ENCODE measurements at regions not wholly inside any gene's neighbourhood (a gene's known extent, or its start where the extent isn't known, plus 50 kb on each side); places are given as distances from the start of the nearest gene placed in this dataset.

GRCh38 chr6:90938122-90938521, 351.2 kb upstream of the MAP3K7 start:
- no peak for ATAC-seq
- intact Hi-C loops (cut with micrococcal nuclease), result no loop called here
- Histone ChIP-seq H3K36me3 (ENCODE audit: low read depth, low read length) (no peaks in the 10 kb centered on the region), H4K20me1 (ENCODE audit: low read length) (no peaks in the 10 kb centered on the region), H3K4me1 (ENCODE audit: insufficient read depth, low read length) (no peaks in the 10 kb centered on the region), H3K9me3 (ENCODE audit: low read length) (no peaks in the 10 kb centered on the region), H3K27me3 (ENCODE audit: low read length) (peaks cover 43% of the 10 kb centered on the region), H2AFZ (ENCODE audit: low read length) (no peak overlapping the region), H3K9ac (ENCODE audit: low read length) (no peak overlapping the region), H3K4me3 (ENCODE audit: low read length) (no peak overlapping the region), H3F3A (ENCODE audit: low read length, unreplicated experiment) (no peaks in the 10 kb centered on the region), H3K9me2 (replicated peaks; ENCODE audit: low read length) (no peaks in the 10 kb centered on the region), H3K27ac (ENCODE audit: low read length) (no peak overlapping the region), H3K79me2 (ENCODE audit: low read length) (no peaks in the 10 kb centered on the region), H3K4me2 (ENCODE audit: low read length) (no peak overlapping the region)
- ChIA-PET POLR2A (ENCODE audit: unreplicated experiment) (no interaction called here), CTCF (no interaction called here)
- no TSS peak for BruUV-seq (replicated peaks)
- TF ChIP-seq CTCF (conservative IDR thresholded peaks at IDR 0.05; ENCODE audit: low read depth, low read length) (no peak), EZH2 (IDR thresholded peaks at IDR 0.05; ENCODE audit: low read length, unreplicated experiment) (no peak), EZH2phosphoT487 (IDR thresholded peaks at IDR 0.05; ENCODE audit: borderline replicate concordance, low read length) (no peak)
- peak; percentile 5 for DNase-seq

- Histone ChIP-seq H3K27me3 (ENCODE audit: low read length) (peaks cover 43% of the 10 kb centered on the region), H3K79me2 (ENCODE audit: low read length) (no peaks in the 10 kb centered on the region), H3K4me3 (ENCODE audit: low read length) (no peak overlapping the region), H3K4me1 (ENCODE audit: insufficient read depth, low read length) (no peaks in the 10 kb centered on the region), H3K9me2 (replicated peaks; ENCODE audit: low read length) (no peaks in the 10 kb centered on the region), H3K4me2 (ENCODE audit: low read length) (no peak overlapping the region), H4K20me1 (ENCODE audit: low read length) (no peaks in the 10 kb centered on the region), H3K9ac (ENCODE audit: low read length) (no peak overlapping the region), H3K36me3 (ENCODE audit: low read depth, low read length) (no peaks in the 10 kb centered on the region), H3F3A (ENCODE audit: low read length, unreplicated experiment) (no peaks in the 10 kb centered on the region), H3K27ac (ENCODE audit: low read length) (no peak overlapping the region), H2AFZ (ENCODE audit: low read length) (no peak overlapping the region), H3K9me3 (ENCODE audit: low read length) (no peaks in the 10 kb centered on the region)
- no TSS peak for BruUV-seq (replicated peaks)
- intact Hi-C loops (cut with micrococcal nuclease), result no loop called here
- ChIA-PET POLR2A (ENCODE audit: unreplicated experiment) (no interaction called here), CTCF (no interaction called here)
- TF ChIP-seq EZH2 (IDR thresholded peaks at IDR 0.05; ENCODE audit: low read length, unreplicated experiment) (no peak), CTCF (conservative IDR thresholded peaks at IDR 0.05; ENCODE audit: low read depth, low read length) (no peak), EZH2phosphoT487 (IDR thresholded peaks at IDR 0.05; ENCODE audit: borderline replicate concordance, low read length) (no peak)
- ATAC-seq (no peak), DNase-seq (no peak)
Measured at GRCh38 chr6:90936286-90936685, 349.4 kb upstream of the MAP3K7 start.

GRCh38 chr6:90934966-90935365, 348.1 kb upstream of the MAP3K7 start:
- Histone ChIP-seq H4K20me1 (ENCODE audit: low read length) (no peaks in the 10 kb centered on the region), H3K27ac (ENCODE audit: low read length) (no peak overlapping the region), H3K9ac (ENCODE audit: low read length) (no peak overlapping the region), H3K4me1 (ENCODE audit: insufficient read depth, low read length) (no peaks in the 10 kb centered on the region), H3K4me3 (ENCODE audit: low read length) (no peak overlapping the region), H3K27me3 (ENCODE audit: low read length) (peaks cover 46% of the 10 kb centered on the region), H3K4me2 (ENCODE audit: low read length) (no peak overlapping the region), H3K9me2 (replicated peaks; ENCODE audit: low read length) (no peaks in the 10 kb centered on the region), H3K79me2 (ENCODE audit: low read length) (no peaks in the 10 kb centered on the region), H3K9me3 (ENCODE audit: low read length) (no peaks in the 10 kb centered on the region), H2AFZ (ENCODE audit: low read length) (no peak overlapping the region), H3F3A (ENCODE audit: low read length, unreplicated experiment) (no peaks in the 10 kb centered on the region), H3K36me3 (ENCODE audit: low read depth, low read length) (no peaks in the 10 kb centered on the region)
- BruUV-seq (replicated peaks), result no TSS peak
- POLR2A ChIA-PET (ENCODE audit: unreplicated experiment), result no interaction called here
- intact Hi-C loops (cut with micrococcal nuclease), result no loop called here
- no peak for TF ChIP-seq EZH2phosphoT487 (IDR thresholded peaks at IDR 0.05; ENCODE audit: borderline replicate concordance, low read length)
- DNase-seq (no peak), ATAC-seq (no peak)
- CTCF ChIA-PET, result no interaction called here

All from PC-3 (cell line).